ENCODE measurements at regions not wholly inside any gene's neighbourhood (a gene's known extent, or its start where the extent isn't known, plus 50 kb on each side); places are given as distances from the start of the nearest gene placed in this dataset.

DNA sequence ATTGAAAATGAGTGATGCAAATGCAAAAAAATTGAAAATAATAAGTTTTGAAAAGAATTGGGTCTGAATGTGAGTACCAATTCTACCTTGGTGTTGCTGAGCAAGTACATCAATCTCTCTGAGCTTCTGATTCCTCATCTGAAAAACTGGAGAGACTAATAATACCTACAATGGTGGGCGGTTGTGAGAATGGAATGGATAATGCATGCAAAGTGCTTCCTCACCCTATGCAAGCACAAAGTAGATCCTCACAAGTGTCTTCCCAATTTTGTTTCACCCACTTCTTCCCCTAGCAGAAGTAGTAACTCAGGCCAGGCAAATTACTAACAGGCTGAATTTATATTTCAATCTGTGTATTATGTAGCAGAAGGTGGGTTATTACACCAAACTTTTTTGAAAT is 191.7 kb upstream of the PIK3C3 start:
- TF ChIP-seq CTCF (IDR thresholded peaks at IDR 0.05) (no peak), POLR2A (IDR thresholded peaks at IDR 0.05) (no peak)
